Neural crest cell (in vitro differentiated cells): ENCODE measurements at regions not wholly inside any gene's neighbourhood (a gene's known extent, or its start where the extent isn't known, plus 50 kb on each side); places are given as distances from the start of the nearest gene placed in this dataset.

ENCODE experiments used
- DNase-seq: peaks from one replicate; pipeline ENCODE4 v3.0.0; 2021; ENCODE audit warnings: low read depth, mixed read lengths, low spot score
- H3K27ac Mint-ChIP-seq: one replicate; pipeline ENCODE4 v1.8.0; 2021; ENCODE audit warnings: mild to moderate bottlenecking, mixed read lengths; ENCODE audit not compliant: unreplicated experiment
- H3K27me3 Mint-ChIP-seq: 2 replicates; pipeline ENCODE4 v1.8.0; 2021; ENCODE audit warnings: low read depth, mild to moderate bottlenecking, mixed read lengths
- H3K36me3 Mint-ChIP-seq: 2 replicates; pipeline ENCODE4 v1.8.0; 2021; ENCODE audit warnings: low read depth, mild to moderate bottlenecking, mixed read lengths
- H3K4me1 Mint-ChIP-seq: 2 replicates; pipeline ENCODE4 v1.8.0; 2021; ENCODE audit warnings: mixed read lengths
- H3K4me3 Mint-ChIP-seq: one replicate; pipeline ENCODE4 v1.8.0; 2021; ENCODE audit warnings: mild to moderate bottlenecking, mixed read lengths
- H3K9me3 Mint-ChIP-seq: 2 replicates; pipeline ENCODE4 v1.8.0; 2021; ENCODE audit warnings: mixed read lengths
- TF ChIP-seq, protein P1 (sequence below): fragments of 200-600 bp; sonication (generic); conservative IDR thresholded peaks from 2 replicates; pipeline ENCODE4 v1.5.0; 2021; ENCODE audit warnings: antibody characterized with exemption, mild to moderate bottlenecking

DNA sequence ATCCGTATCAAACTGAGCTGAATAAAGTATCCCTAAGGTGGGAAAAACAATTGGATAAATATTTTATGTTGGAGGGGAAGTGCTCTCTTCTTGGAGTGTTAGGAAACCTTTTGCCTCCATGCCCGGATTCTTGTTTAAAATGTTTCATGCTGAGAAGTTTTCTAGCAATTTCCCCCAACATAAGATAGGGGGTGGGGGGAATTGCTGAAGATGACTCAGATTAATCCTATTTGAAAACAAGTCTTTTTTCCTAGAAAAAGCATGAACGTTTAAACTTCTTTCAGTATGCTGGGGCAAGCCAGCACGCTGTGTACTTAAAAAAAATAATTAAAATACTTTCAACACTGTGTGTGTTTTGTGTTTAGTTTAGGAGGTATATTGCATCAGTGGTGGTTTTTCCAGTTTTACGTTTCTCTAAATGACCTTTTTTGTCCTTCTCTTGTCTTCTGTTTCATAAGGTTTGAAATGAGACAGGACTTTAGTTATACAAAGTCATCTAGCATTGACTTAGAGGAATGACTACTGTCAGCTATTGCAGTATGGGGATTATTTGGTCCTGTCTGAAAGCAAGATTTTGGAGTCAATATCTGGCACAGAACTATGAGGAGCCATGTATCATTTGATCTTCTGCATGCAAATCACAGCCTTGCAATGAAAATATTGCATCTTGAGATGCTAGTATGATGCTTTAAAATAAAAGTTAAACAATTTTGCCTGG is 295.9 kb downstream of the GATA3 start:
- Mint-ChIP-seq H3K4me3 (no peak overlapping the region), H3K27ac (no peak overlapping the region), H3K4me1 (no peaks in the 10 kb centered on the region), H3K9me3 (peaks cover 4% of the 10 kb centered on the region), H3K36me3 (no peaks in the 10 kb centered on the region), H3K27me3 (peaks cover 32% of the 10 kb centered on the region)
- TF ChIP-seq, protein P1, sequence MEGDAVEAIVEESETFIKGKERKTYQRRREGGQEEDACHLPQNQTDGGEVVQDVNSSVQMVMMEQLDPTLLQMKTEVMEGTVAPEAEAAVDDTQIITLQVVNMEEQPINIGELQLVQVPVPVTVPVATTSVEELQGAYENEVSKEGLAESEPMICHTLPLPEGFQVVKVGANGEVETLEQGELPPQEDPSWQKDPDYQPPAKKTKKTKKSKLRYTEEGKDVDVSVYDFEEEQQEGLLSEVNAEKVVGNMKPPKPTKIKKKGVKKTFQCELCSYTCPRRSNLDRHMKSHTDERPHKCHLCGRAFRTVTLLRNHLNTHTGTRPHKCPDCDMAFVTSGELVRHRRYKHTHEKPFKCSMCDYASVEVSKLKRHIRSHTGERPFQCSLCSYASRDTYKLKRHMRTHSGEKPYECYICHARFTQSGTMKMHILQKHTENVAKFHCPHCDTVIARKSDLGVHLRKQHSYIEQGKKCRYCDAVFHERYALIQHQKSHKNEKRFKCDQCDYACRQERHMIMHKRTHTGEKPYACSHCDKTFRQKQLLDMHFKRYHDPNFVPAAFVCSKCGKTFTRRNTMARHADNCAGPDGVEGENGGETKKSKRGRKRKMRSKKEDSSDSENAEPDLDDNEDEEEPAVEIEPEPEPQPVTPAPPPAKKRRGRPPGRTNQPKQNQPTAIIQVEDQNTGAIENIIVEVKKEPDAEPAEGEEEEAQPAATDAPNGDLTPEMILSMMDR = no peak
- DNase-seq = no peak

DNA sequence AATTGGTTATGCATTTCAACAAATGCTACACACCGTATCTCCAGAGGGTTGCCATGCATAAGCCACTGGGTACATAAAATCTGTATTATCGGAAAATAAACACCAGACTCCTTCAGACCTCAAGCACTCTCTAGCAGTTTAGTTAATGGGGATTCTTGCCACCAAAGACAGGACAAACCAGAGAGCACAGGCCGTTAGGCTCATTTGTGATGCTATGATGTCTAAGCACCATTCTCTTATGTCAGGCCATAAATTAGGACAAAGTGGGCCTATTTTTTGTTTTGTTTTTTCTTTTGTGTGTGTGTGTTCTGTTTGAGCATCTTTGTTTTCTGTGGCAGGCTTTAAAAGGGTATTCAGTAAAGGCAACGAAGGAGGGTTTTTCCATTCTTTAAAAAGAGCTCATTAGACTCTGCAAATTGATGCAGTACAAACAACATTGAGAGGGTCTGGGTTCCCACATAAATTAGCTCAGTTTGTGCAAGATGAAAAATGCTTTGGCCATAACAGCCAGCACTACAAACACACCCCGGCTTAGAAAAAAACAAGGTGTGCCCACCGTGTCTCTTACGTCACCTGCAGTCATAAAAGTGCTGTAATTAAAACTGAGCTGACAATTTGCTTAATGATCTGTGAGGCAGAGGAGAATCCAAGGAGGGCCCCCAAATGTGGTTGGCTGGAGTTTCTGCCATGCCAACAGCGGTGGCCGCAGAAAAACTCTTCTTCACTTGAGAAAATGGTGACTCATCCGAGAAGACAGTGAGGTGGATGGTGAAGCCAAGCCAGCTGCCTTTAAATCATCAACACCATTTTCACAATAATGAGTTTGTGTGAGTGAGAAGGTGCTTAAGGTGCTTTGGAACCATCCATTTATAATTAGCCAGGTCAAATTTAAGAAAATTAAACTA is 297.9 kb downstream of the GATA3 start:
- DNase-seq = no peak
- no peak overlapping the region for H3K27ac Mint-ChIP-seq
- TF ChIP-seq, protein P1 = no peak
- peaks cover 41% of the 10 kb centered on the region for H3K27me3 Mint-ChIP-seq
- no peaks in the 10 kb centered on the region for H3K36me3 Mint-ChIP-seq
- H3K4me3 Mint-ChIP-seq = no peak overlapping the region
- H3K4me1 Mint-ChIP-seq = no peaks in the 10 kb centered on the region
- H3K9me3 Mint-ChIP-seq = peaks cover 4% of the 10 kb centered on the region

DNA sequence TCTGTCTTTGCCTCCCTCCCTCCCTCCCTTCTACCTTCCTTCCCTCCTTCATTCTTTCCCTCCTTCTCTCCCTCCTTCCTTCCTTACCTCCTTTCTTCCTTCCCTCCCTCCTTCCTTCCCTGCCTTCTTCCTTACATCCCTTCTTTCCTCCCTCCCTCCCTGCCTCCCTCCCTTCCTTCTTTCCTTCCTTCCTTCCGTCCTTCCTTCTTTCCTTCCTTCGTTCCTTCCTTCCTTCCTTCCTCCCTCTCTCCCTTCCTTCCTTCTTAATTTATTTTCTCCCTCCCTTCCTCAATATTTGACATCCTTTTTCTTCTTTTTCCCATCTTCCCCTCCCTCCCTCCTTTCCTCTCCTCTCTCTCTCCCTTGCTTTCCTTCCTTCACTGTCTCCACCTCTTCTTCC is 301.8 kb downstream of the GATA3 start:
- H3K4me1 Mint-ChIP-seq = no peaks in the 10 kb centered on the region

DNA sequence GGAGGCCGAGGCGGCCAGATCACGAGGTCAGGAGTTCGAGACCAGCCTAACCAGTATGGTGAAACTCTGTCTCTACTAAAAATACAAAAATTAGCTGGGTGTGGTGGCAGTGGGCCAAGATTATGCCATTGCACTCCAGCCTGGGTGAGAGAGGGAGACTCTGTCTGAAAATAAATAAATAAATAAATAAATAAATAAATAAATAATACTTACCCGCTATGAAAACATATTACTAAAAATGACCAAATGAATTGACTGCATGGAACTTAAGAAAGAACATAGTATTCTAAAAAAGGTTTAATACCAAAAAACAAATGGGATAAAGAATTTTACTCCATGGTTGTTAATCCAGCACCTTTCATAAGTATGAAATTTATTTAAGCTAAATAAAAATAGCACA is 305.0 kb downstream of the GATA3 start:
- Mint-ChIP-seq H3K27ac (no peak overlapping the region), H3K4me1 (no peaks in the 10 kb centered on the region), H3K27me3 (peaks cover 36% of the 10 kb centered on the region), H3K9me3 (peaks cover 5% of the 10 kb centered on the region), H3K4me3 (no peak overlapping the region), H3K36me3 (no peaks in the 10 kb centered on the region)
- no peak for DNase-seq
- TF ChIP-seq, protein P1 = no peak

More for the DNA sequence above, 301.8 kb downstream of the GATA3 start:
- TF ChIP-seq, protein P1 = no peak
- Mint-ChIP-seq H3K36me3 (no peaks in the 10 kb centered on the region), H3K4me3 (no peak overlapping the region), H3K27me3 (peaks cover 37% of the 10 kb centered on the region), H3K9me3 (no peaks in the 10 kb centered on the region), H3K27ac (no peak overlapping the region)
- no peak for DNase-seq

DNA sequence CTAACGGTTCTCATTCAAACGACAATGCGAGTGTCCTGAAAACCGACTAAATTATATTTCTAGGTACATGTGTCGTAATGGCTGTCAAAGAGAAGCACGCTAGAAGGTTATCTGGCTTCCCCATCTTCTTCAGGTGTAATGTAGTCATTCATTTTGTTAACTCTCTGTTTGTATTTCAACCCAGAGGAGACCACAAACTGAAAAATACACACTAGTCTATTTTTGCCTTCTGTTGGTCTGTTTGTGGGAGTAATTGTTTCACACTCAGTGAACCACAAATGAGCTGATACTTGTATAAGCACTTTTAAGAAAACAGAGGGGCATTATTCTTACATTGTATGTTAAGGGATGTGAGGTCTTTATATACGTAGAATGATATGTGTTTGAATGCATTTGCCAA is 305.9 kb downstream of the GATA3 start:
- Mint-ChIP-seq H3K9me3 (peaks cover 5% of the 10 kb centered on the region), H3K27ac (no peak overlapping the region), H3K36me3 (no peaks in the 10 kb centered on the region), H3K27me3 (peaks cover 29% of the 10 kb centered on the region), H3K4me3 (no peak overlapping the region), H3K4me1 (no peaks in the 10 kb centered on the region)
- DNase-seq = no peak
- TF ChIP-seq, protein P1 = no peak
